ENCODE measurements at regions not wholly inside any gene's neighbourhood (a gene's known extent, or its start where the extent isn't known, plus 50 kb on each side); places are given as distances from the start of the nearest gene placed in this dataset.

DNA sequence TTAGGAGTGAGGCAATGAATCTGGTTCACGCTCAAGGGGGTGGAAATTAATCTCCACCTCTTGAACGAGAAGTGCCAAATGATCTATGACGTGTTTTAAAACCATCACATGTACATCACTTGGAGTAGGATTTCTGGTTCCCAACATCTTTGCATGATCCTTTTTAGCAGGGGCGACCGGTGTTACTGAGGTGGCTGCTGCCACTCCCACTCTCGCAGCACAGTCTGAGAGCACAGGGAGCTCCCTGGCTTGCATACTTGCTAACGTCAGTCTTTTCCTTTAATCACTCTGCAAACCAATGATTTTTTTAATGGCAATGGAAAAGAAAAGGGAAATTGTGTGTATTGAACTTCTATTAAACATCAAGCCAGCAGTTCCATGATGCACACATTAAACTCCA lies 624.4 kb downstream of the IRX1 start:
- intact Hi-C loops (cut with micrococcal nuclease): no loop called here

More for the DNA sequence above, 624.4 kb downstream of the IRX1 start:
- H3K9me3 ChIP-seq (replicated peaks; ENCODE audit: control insufficient read depth, insufficient read depth, low read length): peaks cover 4% of the 10 kb centered on the region
- ChIA-PET POLR2A (no interaction called here), CTCF (no interaction called here)
- H3K9me1 ChIP-seq (replicated peaks; ENCODE audit: control insufficient read depth, extremely low read depth, insufficient read depth, low read length): no peaks in the 10 kb centered on the region
- H3K9ac ChIP-seq (replicated peaks; ENCODE audit: extremely low read depth, insufficient read depth, low read length): no peak overlapping the region
- no peak overlapping the region for H3K4me3 ChIP-seq (replicated peaks in 1 of 3; ENCODE audit: insufficient read depth in 1 of 3, low read depth in 1 of 3, low read length in 3 of 3)
- FAIRE-seq (no peak), DNase-seq (ENCODE audit: low read depth, low spot score) (no peak)
- H3K79me2 ChIP-seq (ENCODE audit: control insufficient read depth, insufficient read depth, low read length): no peaks in the 10 kb centered on the region
- TF ChIP-seq POLR2A (IDR thresholded peaks at IDR 0.05; ENCODE audit: low read depth, low read length) (no peak), GATA2 (IDR thresholded peaks at IDR 0.05; ENCODE audit: insufficient read depth, insufficient read length, low read depth, low read length) (no peak), FOS (IDR thresholded peaks at IDR 0.05; ENCODE audit: borderline replicate concordance, insufficient read depth, low read length) (no peak), MYC (IDR thresholded peaks at IDR 0.05; ENCODE audit: low read depth, low read length) (no peak), POLR2AphosphoS5 (IDR thresholded peaks at IDR 0.05; ENCODE audit: insufficient read depth, low read depth, low read length) (no peak), EZH2 (IDR thresholded peaks at IDR 0.05; ENCODE audit: borderline replicate concordance, low read depth, low read length, severe bottlenecking) (no peak), JUN (IDR thresholded peaks at IDR 0.05; ENCODE audit: borderline replicate concordance, insufficient read depth, insufficient read length, low read depth) (no peak)
- TF ChIP-seq, protein P1, sequence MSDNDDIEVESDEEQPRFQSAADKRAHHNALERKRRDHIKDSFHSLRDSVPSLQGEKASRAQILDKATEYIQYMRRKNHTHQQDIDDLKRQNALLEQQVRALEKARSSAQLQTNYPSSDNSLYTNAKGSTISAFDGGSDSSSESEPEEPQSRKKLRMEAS (IDR thresholded peaks at IDR 0.05; ENCODE audit: insufficient read depth, insufficient read length): no peak
- TF ChIP-seq, protein P2, sequence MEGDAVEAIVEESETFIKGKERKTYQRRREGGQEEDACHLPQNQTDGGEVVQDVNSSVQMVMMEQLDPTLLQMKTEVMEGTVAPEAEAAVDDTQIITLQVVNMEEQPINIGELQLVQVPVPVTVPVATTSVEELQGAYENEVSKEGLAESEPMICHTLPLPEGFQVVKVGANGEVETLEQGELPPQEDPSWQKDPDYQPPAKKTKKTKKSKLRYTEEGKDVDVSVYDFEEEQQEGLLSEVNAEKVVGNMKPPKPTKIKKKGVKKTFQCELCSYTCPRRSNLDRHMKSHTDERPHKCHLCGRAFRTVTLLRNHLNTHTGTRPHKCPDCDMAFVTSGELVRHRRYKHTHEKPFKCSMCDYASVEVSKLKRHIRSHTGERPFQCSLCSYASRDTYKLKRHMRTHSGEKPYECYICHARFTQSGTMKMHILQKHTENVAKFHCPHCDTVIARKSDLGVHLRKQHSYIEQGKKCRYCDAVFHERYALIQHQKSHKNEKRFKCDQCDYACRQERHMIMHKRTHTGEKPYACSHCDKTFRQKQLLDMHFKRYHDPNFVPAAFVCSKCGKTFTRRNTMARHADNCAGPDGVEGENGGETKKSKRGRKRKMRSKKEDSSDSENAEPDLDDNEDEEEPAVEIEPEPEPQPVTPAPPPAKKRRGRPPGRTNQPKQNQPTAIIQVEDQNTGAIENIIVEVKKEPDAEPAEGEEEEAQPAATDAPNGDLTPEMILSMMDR (IDR thresholded peaks at IDR 0.05; ENCODE audit: extremely low read depth in 1 of 2, insufficient read depth in 1 of 2, low read depth in 1 of 2, low read length in 2 of 2): no peak
- H3K4me1 ChIP-seq (ENCODE audit: control insufficient read depth, extremely low read depth, insufficient read depth, low read length): no peaks in the 10 kb centered on the region
- no TSS peak for BruUV-seq (replicated peaks)
- H3K27me3 ChIP-seq (ENCODE audit: control insufficient read depth in 2 of 2, insufficient read depth in 2 of 2, low read length in 2 of 2): no peaks in the 10 kb centered on the region
- H3K36me3 ChIP-seq (ENCODE audit: control insufficient read depth in 2 of 2, extremely low read depth in 1 of 2, insufficient read depth in 2 of 2, low read length in 2 of 2): no peaks in the 10 kb centered on the region
- H2AFZ ChIP-seq (ENCODE audit: low read depth, low read length): no peak overlapping the region
- H3K4me2 ChIP-seq (ENCODE audit: insufficient read depth, low read length): no peak overlapping the region
- H3K27ac ChIP-seq (ENCODE audit: insufficient read depth, low read depth, low read length): no peak overlapping the region
- no peaks in the 10 kb centered on the region for H4K20me1 ChIP-seq (replicated peaks; ENCODE audit: control insufficient read depth, extremely low read depth, insufficient read depth, low read length)
- dilution Hi-C loops (cut with MboI; ENCODE audit: extremely low pct_ligation_motif_present, low sequenced_read_pairs): no loop called here
